NCI-H69 (cell line): ENCODE measurements at regions not wholly inside any gene's neighbourhood (a gene's known extent, or its start where the extent isn't known, plus 50 kb on each side); places are given as distances from the start of the nearest gene placed in this dataset.

Source experiments
- DNase-seq: peaks from one replicate; lab custom pipeline; 2025; lab: John Stamatoyannopoulos, UW

- DNase-seq: no peak
These were observed 120.7 kb downstream of the TBXT start for GRCh38 chr6:166046982-166047381.

GRCh38 chr6:166046226-166046625, 121.4 kb downstream of the TBXT start:
- no peak for DNase-seq

- no peak for DNase-seq
These were observed 121.8 kb downstream of the TBXT start for GRCh38 chr6:166045860-166046200.

- DNase-seq: no peak
These were observed 122.3 kb downstream of the TBXT start for GRCh38 chr6:166045173-166045859.

- DNase-seq: no peak
These were observed 126.4 kb downstream of the TBXT start for GRCh38 chr6:166041277-166041676.

GRCh38 chr6:166040292-166040691, 127.4 kb downstream of the TBXT start:
- DNase-seq: no peak

GRCh38 chr6:166036316-166037095, 131.1 kb downstream of the TBXT start:
- DNase-seq: no peak

- no peak for DNase-seq
These were observed 135.1 kb downstream of the TBXT start for GRCh38 chr6:166032366-166033200.

- DNase-seq: no peak
These were observed 136.4 kb downstream of the TBXT start for GRCh38 chr6:166031275-166031674.

- DNase-seq: no peak
These were observed 138.1 kb downstream of the TBXT start for GRCh38 chr6:166029506-166029905.

- DNase-seq: no peak
These were observed 139.9 kb downstream of the TBXT start for GRCh38 chr6:166027761-166028160.

GRCh38 chr6:166026586-166027126, 141.0 kb downstream of the TBXT start:
- no peak for DNase-seq

- DNase-seq: no peak
These were observed 142.3 kb downstream of the TBXT start for GRCh38 chr6:166025149-166025898.

GRCh38 chr6:166024252-166024651, 143.4 kb downstream of the TBXT start:
- DNase-seq: no peak

- DNase-seq: no peak
These were observed 144.2 kb downstream of the TBXT start for GRCh38 chr6:166023273-166023989.

GRCh38 chr6:166021429-166021828, 146.2 kb downstream of the TBXT start:
- DNase-seq: no peak

- no peak for DNase-seq
These were observed 148.4 kb downstream of the TBXT start for GRCh38 chr6:166019214-166019613.

GRCh38 chr6:166017032-166017635, 150.5 kb downstream of the TBXT start:
- no peak for DNase-seq

- DNase-seq: no peak
These were observed 152.7 kb downstream of the TBXT start for GRCh38 chr6:166014966-166015365.

- no peak for DNase-seq
These were observed 157.3 kb downstream of the TBXT start for GRCh38 chr6:166010136-166010960.
